ENCODE measurements at regions not wholly inside any gene's neighbourhood (a gene's known extent, or its start where the extent isn't known, plus 50 kb on each side); places are given as distances from the start of the nearest gene placed in this dataset.

DNA sequence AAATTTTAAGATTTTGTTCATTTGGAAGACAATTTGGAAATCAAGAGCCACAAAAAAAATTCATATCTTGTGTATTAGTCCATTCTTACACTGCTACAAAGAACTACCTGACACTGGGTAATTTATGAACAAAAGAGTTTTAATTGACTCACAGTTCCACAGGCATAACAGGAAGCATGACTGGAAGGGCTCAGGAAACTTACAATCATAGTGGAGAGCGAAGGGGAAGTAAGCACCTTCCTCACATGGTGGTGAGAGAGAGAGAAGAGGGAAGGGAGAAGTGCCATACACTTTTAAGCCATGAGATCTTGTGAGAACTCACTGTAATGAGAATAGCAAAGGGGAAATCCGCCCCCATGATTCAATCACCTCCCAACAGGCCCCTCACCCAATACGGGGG is 274.4 kb downstream of the KCNN2 start:
- Histone ChIP-seq H3K36me3 (no peaks in the 10 kb centered on the region), H3K27ac (no peak overlapping the region), H3K27me3 (no peaks in the 10 kb centered on the region), H3K9me3 (no peaks in the 10 kb centered on the region), H3K4me1 (no peaks in the 10 kb centered on the region), H3K4me3 (replicated peaks in 1 of 3) (no peak overlapping the region)
- no peak for DNase-seq
- WGBS, 2 donors, result 71 to 76% methylated on average over 3 of the region's 3 CpGs
- intact Hi-C loops (cut with DNase I), result no loop called here
- TF ChIP-seq POLR2A (IDR thresholded peaks at IDR 0.05), result no peak
- TF ChIP-seq, protein P1, sequence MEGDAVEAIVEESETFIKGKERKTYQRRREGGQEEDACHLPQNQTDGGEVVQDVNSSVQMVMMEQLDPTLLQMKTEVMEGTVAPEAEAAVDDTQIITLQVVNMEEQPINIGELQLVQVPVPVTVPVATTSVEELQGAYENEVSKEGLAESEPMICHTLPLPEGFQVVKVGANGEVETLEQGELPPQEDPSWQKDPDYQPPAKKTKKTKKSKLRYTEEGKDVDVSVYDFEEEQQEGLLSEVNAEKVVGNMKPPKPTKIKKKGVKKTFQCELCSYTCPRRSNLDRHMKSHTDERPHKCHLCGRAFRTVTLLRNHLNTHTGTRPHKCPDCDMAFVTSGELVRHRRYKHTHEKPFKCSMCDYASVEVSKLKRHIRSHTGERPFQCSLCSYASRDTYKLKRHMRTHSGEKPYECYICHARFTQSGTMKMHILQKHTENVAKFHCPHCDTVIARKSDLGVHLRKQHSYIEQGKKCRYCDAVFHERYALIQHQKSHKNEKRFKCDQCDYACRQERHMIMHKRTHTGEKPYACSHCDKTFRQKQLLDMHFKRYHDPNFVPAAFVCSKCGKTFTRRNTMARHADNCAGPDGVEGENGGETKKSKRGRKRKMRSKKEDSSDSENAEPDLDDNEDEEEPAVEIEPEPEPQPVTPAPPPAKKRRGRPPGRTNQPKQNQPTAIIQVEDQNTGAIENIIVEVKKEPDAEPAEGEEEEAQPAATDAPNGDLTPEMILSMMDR (IDR thresholded peaks at IDR 0.05), result no peak

DNA sequence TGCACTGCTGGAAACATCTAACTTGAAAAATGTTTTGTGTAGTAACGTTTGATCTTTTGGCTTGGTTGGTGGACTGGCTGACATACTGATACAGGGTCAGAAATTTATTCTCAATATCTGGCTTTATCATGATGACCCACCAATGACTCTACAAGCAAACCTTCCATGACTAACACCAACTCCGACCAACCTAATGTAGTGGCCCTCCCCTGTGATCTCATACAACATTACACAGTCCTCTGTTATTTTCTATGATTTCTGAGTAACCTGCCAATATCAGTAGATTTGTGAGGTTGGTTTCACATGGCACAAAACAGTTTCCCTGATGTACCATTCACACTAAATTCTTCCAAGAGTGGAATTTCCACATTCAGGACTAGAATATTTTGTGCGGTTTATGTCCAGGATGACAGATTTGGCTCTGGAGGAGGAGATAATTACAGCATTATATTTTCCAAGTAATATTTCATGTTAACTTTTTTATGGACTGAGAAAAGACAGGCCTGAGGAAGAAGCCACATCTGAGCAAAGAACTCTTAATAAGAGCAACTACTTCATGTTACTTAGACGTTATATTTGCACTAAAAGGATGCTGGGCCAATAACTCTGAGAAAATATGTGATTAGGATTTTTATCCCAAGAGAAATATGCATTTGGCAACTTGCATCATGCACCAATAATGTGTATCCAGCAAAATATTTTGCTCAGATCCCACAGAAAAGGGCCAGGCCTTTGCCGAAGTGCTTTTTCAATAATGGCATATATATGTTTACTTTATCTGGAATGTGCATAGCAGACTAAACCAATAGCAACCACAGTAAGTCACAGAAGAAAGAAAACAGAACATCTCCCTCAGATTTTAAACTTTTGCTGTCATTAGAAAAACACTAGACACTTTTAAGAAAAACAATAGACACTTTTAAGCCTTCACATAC is 273.4 kb downstream of the KCNN2 start:
- Histone ChIP-seq H3K27ac (no peak overlapping the region), H3K4me1 (no peaks in the 10 kb centered on the region), H3K9me3 (no peaks in the 10 kb centered on the region), H3K4me3 (replicated peaks in 1 of 3) (no peak overlapping the region), H3K27me3 (no peaks in the 10 kb centered on the region), H3K36me3 (no peaks in the 10 kb centered on the region)
- DNase-seq, result no peak
- intact Hi-C loops (cut with DNase I), result no loop called here
- TF ChIP-seq, protein P1 (IDR thresholded peaks at IDR 0.05), result no peak
- no peak for TF ChIP-seq POLR2A (IDR thresholded peaks at IDR 0.05)
- 61 to 76% methylated on average over 5 of the region's 5 CpGs for WGBS, 2 donors

DNA sequence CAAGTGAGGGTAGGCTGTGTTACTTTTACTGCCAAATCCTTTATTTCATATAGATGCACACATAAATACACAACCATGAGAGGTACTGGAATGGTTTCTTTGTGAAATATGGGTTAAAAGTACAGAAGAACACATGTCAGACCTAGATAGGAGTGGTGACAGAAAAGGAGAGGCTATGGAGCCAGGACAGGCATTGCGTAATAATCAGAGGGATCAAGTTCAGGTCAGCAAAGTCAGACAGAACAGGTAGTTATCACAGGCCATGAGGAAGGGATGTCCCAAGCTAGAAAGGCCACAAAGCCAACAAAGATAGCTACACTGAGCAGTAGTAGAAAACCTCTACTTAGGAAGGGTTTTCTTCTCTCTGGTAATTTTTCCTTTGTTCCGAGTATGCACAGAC is 272.6 kb downstream of the KCNN2 start:
- 88% methylated on average over 2 of the region's 2 CpGs for WGBS, 2 donors
- Histone ChIP-seq H3K9me3 (no peaks in the 10 kb centered on the region), H3K27me3 (no peaks in the 10 kb centered on the region), H3K36me3 (no peaks in the 10 kb centered on the region), H3K4me3 (replicated peaks in 1 of 3) (no peak overlapping the region), H3K4me1 (no peaks in the 10 kb centered on the region), H3K27ac (no peak overlapping the region)
- no peak for TF ChIP-seq POLR2A (IDR thresholded peaks at IDR 0.05)
- TF ChIP-seq, protein P1 (IDR thresholded peaks at IDR 0.05), result no peak
- DNase-seq, result no peak
- intact Hi-C loops (cut with DNase I), result no loop called here

DNA sequence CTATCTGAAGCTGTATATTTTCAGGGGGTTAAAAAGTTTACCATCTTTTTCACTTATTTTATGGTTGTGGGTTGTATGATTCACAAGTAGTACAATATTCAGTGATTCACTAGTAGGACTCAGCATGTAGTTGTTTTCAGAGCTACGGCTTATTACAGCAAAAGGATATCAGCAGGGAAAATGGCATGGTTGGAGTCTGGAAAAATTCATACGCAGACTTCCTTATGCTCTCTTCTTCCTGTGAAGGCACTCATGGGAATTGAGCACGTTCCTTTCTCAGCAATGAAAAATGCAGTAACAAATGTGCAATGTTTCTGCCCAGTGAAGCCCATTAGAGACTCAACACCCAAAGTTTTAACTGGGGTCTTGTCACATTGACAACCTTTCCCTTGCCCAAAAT is 250.5 kb downstream of the KCNN2 start:
- H3K9me3 ChIP-seq, result no peaks in the 10 kb centered on the region
- no peaks in the 10 kb centered on the region for H3K36me3 ChIP-seq
- 57 to 63% methylated on average over 3 of the region's 3 CpGs for WGBS, 2 donors
- TF ChIP-seq, protein P1 (IDR thresholded peaks at IDR 0.05), result no peak
- TF ChIP-seq POLR2A (IDR thresholded peaks at IDR 0.05), result no peak
- no peaks in the 10 kb centered on the region for H3K27me3 ChIP-seq
- no peak overlapping the region for H3K27ac ChIP-seq
- H3K4me3 ChIP-seq (replicated peaks in 1 of 3), result no peak overlapping the region
- H3K4me1 ChIP-seq, result no peaks in the 10 kb centered on the region
- intact Hi-C loops (cut with DNase I), result no loop called here
- DNase-seq, result no peak

DNA sequence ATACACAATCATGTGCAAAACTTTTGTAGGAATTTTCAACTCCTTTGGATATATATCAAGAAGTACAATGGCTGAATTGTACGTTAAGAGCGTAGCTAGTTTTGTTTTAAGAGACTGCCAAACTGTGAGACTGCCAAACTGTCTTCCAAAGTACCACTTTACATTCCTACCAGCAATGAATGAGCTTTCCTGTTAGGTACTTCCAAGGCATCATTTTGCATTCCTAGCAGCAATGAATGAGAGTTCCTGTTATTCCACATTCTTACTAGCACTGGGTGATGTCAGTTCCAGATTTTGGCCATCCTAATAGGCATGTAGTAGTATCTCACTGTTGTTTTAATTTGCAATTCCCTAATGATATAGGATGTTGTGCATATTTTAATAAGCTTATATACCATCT is 219.3 kb downstream of the KCNN2 start:
- Histone ChIP-seq H3K27ac (no peak overlapping the region), H3K4me3 (replicated peaks in 1 of 3) (no peak overlapping the region), H3K36me3 (no peaks in the 10 kb centered on the region), H3K27me3 (no peaks in the 10 kb centered on the region), H3K4me1 (no peaks in the 10 kb centered on the region), H3K9me3 (no peaks in the 10 kb centered on the region)
- intact Hi-C loops (cut with DNase I), result no loop called here
- no peak for DNase-seq
- TF ChIP-seq POLR2A (IDR thresholded peaks at IDR 0.05), result no peak
- TF ChIP-seq, protein P1 (IDR thresholded peaks at IDR 0.05), result no peak
- 16 to 17% methylated on average over 2 of the region's 2 CpGs for WGBS, 2 donors
